NT2/D1 (cell line): ENCODE measurements at regions not wholly inside any gene's neighbourhood (a gene's known extent, or its start where the extent isn't known, plus 50 kb on each side); places are given as distances from the start of the nearest gene placed in this dataset.

Source experiments
- DNase-seq: peaks from one replicate; pipeline ENCODE4 v3.0.0-alpha.2; 2011; ENCODE audit warnings: low read depth, low spot score
- H3K27me3 ChIP-seq: 2 replicates; pipeline ENCODE4 v1.6.0; 2011; ENCODE audit warnings: mild to moderate bottlenecking; ENCODE audit not compliant: insufficient read length, insufficient read depth
- H3K36me3 ChIP-seq: 2 replicates; pipeline ENCODE4 v1.6.1; 2011; ENCODE audit warnings: mild to moderate bottlenecking, low read length, mixed read lengths; ENCODE audit not compliant: insufficient read depth, insufficient read length
- H3K4me1 ChIP-seq: 2 replicates; pipeline ENCODE4 v1.5.1; 2011; ENCODE audit not compliant: insufficient read depth, insufficient read length
- H3K4me3 ChIP-seq: 2 replicates; pipeline ENCODE4 v1.5.1; 2011; ENCODE audit warnings: low read depth; ENCODE audit not compliant: insufficient read length
- H3K9ac ChIP-seq: 2 replicates; pipeline ENCODE4 v1.6.0; 2011; ENCODE audit warnings: low read depth; ENCODE audit not compliant: insufficient read length
- H3K9me3 ChIP-seq: 2 replicates; pipeline ENCODE4 v1.5.1; 2011; ENCODE audit warnings: mild to moderate bottlenecking, low read length; ENCODE audit not compliant: insufficient read depth
- SUZ12 ChIP-seq: IDR thresholded peaks from 2 replicates; pipeline ENCODE4 v1.6.1; 2011; ENCODE audit not compliant: insufficient read length, insufficient read depth; ENCODE audit errors: extremely low read depth
- YY1 ChIP-seq: IDR thresholded peaks from 2 replicates; pipeline ENCODE4 v1.6.1; 2011; ENCODE audit not compliant: insufficient read length, insufficient read depth
- ZNF274 ChIP-seq: IDR thresholded peaks from 2 replicates; pipeline ENCODE4 v1.6.1; 2011; ENCODE audit warnings: mild to moderate bottlenecking, low read depth, low read length

DNA sequence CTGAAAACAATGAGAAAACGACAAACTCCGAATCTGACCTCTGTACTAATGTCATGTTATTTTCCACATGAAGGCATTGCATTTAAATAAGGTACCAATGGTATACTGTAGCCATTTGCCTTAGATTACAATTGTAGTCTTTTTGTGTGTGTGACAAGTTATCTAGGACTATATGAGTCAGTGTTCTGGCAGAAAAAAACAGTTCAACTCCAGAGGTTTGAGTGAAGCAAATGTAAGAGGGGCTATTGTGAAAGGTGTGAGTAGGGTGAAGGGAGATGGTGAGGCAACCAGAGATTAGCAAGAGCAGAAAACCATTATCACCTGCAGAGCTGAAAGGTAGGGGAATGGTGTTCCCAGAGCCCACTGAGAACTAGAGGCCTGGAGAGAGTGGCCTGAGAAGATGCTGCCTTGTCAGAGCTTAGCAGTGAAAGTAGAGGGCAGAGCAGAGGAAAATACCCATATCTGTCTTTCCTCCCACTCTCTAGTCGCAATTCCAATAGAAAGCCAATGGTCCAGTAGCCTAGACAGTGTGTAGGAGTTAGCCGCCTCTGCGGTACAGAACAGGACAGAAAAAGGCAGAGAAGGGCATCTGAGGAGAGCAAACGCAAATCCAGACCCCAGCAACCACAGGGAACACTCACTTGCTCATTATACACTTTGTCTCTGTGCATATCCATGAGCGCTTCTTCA, 112.2 kb downstream of the DYRK2 start:
- Histone ChIP-seq H3K9me3 (peaks cover 9% of the 10 kb centered on the region), H3K27me3 (no peaks in the 10 kb centered on the region), H3K36me3 (no peaks in the 10 kb centered on the region), H3K4me3 (no peak overlapping the region), H3K4me1 (no peaks in the 10 kb centered on the region), H3K9ac (no peak overlapping the region)
- no peak for DNase-seq
- TF ChIP-seq ZNF274 (no peak), SUZ12 (no peak), YY1 (no peak)

DNA sequence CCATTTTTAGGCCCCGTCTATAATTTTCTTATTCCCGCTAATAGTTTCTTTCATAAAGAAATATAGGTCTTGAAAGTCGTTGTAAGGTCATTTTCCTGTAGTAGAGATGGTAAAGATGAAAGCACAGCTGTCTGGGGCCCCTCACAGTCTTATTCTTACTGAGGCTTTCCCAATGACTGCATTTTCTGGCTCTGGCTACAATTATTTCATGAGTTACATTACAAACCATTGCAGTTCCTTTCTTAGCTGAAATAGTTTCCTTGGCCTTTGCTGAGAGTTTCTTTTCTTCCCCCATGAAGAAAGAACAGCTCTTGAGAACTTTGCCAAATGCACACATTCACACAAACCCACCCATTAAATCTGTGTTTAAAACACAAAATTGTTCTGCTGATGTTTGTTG, 113.0 kb downstream of the DYRK2 start:
- TF ChIP-seq ZNF274 (no peak), SUZ12 (no peak), YY1 (no peak)
- Histone ChIP-seq H3K4me1 (no peaks in the 10 kb centered on the region), H3K4me3 (no peak overlapping the region), H3K9ac (no peak overlapping the region), H3K36me3 (no peaks in the 10 kb centered on the region), H3K27me3 (no peaks in the 10 kb centered on the region), H3K9me3 (peaks cover 9% of the 10 kb centered on the region)
- no peak for DNase-seq

GRCh38 chr12:67764055-67764454, 115.5 kb downstream of the DYRK2 start:
- Histone ChIP-seq H3K36me3 (no peaks in the 10 kb centered on the region), H3K9me3 (peaks cover 9% of the 10 kb centered on the region), H3K4me3 (no peak overlapping the region), H3K9ac (no peak overlapping the region), H3K27me3 (no peaks in the 10 kb centered on the region), H3K4me1 (no peaks in the 10 kb centered on the region)
- TF ChIP-seq YY1 (no peak), SUZ12 (no peak), ZNF274 (no peak)
- DNase-seq = no peak

GRCh38 chr12:67764946-67765619, 116.5 kb downstream of the DYRK2 start:
- DNase-seq = no peak
- Histone ChIP-seq H3K4me1 (no peaks in the 10 kb centered on the region), H3K9me3 (peaks cover 4% of the 10 kb centered on the region), H3K27me3 (no peaks in the 10 kb centered on the region), H3K9ac (no peak overlapping the region), H3K36me3 (no peaks in the 10 kb centered on the region), H3K4me3 (no peak overlapping the region)
- TF ChIP-seq ZNF274 (no peak), YY1 (no peak), SUZ12 (no peak)

GRCh38 chr12:67765776-67766766, 117.5 kb downstream of the DYRK2 start:
- TF ChIP-seq ZNF274 = no peak
- no peak for TF ChIP-seq SUZ12
- no peak for TF ChIP-seq YY1
- H3K36me3 ChIP-seq = no peaks in the 10 kb centered on the region
- H3K9ac ChIP-seq = no peak overlapping the region
- H3K27me3 ChIP-seq = no peaks in the 10 kb centered on the region
- H3K4me1 ChIP-seq = no peaks in the 10 kb centered on the region
- no peaks in the 10 kb centered on the region; the same call in 1 of the 2 replicates for H3K9me3 ChIP-seq
- DNase-seq = no peak
- no peak overlapping the region for H3K4me3 ChIP-seq

DNA sequence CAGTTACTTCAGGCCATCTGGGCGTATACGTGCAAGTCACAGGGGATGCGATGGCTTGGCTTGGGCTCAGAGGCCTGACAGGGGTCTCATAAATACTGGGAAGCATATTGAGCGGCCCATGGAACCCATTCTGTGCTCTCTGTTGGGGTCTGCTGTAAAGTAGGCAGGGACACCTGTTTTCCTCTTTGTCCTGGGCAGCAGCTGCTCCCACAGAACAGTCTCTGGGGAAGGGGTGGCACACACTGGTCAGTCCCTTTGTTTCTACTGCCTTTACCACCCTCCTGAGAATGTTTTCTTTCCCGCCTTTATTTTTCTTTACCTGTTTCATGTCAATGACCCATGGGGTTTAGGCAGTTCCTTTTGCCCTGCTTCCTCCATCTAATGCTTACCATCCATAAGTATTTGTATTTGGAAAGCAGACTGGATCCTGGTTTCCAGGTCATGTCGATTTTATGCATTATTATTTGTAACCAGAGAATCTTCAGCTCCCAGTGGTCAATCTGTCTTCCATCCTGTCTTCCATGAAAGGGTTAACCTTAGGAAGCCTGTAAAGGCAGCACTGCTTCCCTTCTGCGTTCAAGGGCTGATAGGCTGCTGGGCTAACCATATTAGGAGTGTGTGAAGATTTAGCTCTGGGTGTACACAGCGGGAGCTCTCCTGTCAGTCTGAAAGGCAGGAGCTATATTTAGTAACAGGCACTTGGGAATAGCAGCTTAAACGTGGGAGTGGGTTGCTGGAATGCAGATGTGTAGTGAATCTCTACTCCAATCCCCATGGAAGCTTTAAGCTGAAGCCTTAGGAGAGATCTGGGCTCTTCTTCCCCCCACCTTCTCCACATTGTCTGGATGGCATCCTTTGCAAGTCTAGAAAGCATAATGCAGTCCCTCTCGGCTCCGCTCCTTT, 124.0 kb downstream of the DYRK2 start:
- no peaks in the 10 kb centered on the region for H3K36me3 ChIP-seq
- H3K4me1 ChIP-seq = no peaks in the 10 kb centered on the region
- no peaks in the 10 kb centered on the region for H3K27me3 ChIP-seq
- no peak overlapping the region for H3K4me3 ChIP-seq
- TF ChIP-seq YY1 (no peak), SUZ12 (no peak), ZNF274 (no peak)
- H3K9ac ChIP-seq = no peak overlapping the region
- peak; percentile 96 for DNase-seq
- no peaks in the 10 kb centered on the region for H3K9me3 ChIP-seq
